ENCODE measurements at regions not wholly inside any gene's neighbourhood (a gene's known extent, or its start where the extent isn't known, plus 50 kb on each side); places are given as distances from the start of the nearest gene placed in this dataset.
"Not testable (repeated sequence)": the region's sequence is repeated elsewhere in the genome, so short reads cannot be mapped to it uniquely, and the experiment has no call there.

- H3K4me3 ChIP-seq: no peak overlapping the region
These were observed 972.9 kb upstream of the PCDH20 start for GRCh38 chr13:62388515-62388914.

GRCh38 chr13:62387647-62388046 is 972.0 kb upstream of the PCDH20 start:
- Histone ChIP-seq H3K36me3 (no peaks in the 10 kb centered on the region), H3K4me3 (no peak overlapping the region), H3K27ac (no peak overlapping the region), H3K27me3 (no peaks in the 10 kb centered on the region), H3K4me1 (no peaks in the 10 kb centered on the region), H3K9me3 (no peaks in the 10 kb centered on the region)
- TF ChIP-seq, protein P1, sequence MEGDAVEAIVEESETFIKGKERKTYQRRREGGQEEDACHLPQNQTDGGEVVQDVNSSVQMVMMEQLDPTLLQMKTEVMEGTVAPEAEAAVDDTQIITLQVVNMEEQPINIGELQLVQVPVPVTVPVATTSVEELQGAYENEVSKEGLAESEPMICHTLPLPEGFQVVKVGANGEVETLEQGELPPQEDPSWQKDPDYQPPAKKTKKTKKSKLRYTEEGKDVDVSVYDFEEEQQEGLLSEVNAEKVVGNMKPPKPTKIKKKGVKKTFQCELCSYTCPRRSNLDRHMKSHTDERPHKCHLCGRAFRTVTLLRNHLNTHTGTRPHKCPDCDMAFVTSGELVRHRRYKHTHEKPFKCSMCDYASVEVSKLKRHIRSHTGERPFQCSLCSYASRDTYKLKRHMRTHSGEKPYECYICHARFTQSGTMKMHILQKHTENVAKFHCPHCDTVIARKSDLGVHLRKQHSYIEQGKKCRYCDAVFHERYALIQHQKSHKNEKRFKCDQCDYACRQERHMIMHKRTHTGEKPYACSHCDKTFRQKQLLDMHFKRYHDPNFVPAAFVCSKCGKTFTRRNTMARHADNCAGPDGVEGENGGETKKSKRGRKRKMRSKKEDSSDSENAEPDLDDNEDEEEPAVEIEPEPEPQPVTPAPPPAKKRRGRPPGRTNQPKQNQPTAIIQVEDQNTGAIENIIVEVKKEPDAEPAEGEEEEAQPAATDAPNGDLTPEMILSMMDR (IDR thresholded peaks at IDR 0.05): no peak
- no peak for DNase-seq (ENCODE audit: low spot score)

More at GRCh38 chr13:62388515-62388914, 972.9 kb upstream of the PCDH20 start:
- no peaks in the 10 kb centered on the region for H3K4me1 ChIP-seq
- H3K9me3 ChIP-seq: no peaks in the 10 kb centered on the region
- TF ChIP-seq, protein P1 (IDR thresholded peaks at IDR 0.05): no peak
- no peak overlapping the region for H3K27ac ChIP-seq
- H3K36me3 ChIP-seq: no peaks in the 10 kb centered on the region
- H3K27me3 ChIP-seq: no peaks in the 10 kb centered on the region
- DNase-seq (ENCODE audit: low spot score): no peak

DNA sequence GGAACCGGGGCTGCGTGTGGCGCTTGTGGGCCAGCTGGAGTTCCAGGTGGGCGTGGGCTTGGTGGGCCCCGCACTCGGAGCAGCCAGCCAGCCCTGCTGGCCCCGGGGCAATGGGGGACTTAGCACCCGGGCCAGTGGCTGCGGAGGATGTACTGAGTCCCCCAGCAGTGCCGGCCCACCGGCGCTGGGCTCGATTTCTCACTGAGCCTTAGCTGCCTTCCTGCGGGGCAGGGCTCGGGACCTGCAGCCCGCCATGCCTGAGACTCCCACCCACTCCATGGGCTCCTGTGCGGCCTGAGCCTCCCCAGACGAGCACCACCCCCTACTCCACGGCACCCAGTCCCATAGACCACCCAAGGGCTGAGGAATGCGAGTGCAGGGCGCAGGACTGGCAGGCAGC is 963.6 kb upstream of the PCDH20 start:
- H3K36me3 ChIP-seq; H3K4me1 ChIP-seq; H3K27me3 ChIP-seq; H3K9me3 ChIP-seq; DNase-seq (ENCODE audit: low spot score); H3K4me3 ChIP-seq; H3K27ac ChIP-seq: not testable (repeated sequence)

- Histone ChIP-seq H3K36me3 (no peaks in the 10 kb centered on the region), H3K4me3 (no peak overlapping the region), H3K4me1 (no peaks in the 10 kb centered on the region), H3K9me3 (no peaks in the 10 kb centered on the region), H3K27ac (no peak overlapping the region), H3K27me3 (no peaks in the 10 kb centered on the region)
- no peak for DNase-seq (ENCODE audit: low spot score)
- TF ChIP-seq, protein P1 (IDR thresholded peaks at IDR 0.05): no peak
These were observed 962.2 kb upstream of the PCDH20 start for GRCh38 chr13:62377838-62378237.

DNA sequence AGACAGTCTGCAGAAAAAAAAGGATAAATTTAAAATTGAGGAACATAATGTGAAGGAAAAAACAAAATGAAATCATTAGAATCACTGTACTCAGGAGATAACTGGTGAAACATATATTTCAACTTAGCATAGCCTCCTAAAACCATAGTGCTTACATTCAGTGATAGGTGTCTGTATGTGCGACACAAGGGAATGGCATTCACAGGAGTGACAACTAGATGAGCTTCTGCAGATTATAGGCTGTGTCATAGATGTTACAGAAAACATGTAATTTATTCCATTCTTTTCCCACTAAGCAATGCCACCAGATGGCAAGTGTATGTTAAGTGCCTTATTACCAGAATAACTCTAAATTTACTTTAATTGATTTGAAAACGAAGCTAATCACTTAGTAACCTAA is 960.0 kb upstream of the PCDH20 start:
- no peak overlapping the region for H3K27ac ChIP-seq
- H3K4me3 ChIP-seq: no peak overlapping the region
- no peaks in the 10 kb centered on the region for H3K9me3 ChIP-seq
- no peak for DNase-seq (ENCODE audit: low spot score)
- TF ChIP-seq, protein P1 (IDR thresholded peaks at IDR 0.05): no peak
- H3K4me1 ChIP-seq: no peaks in the 10 kb centered on the region
- H3K36me3 ChIP-seq: no peaks in the 10 kb centered on the region
- no peaks in the 10 kb centered on the region for H3K27me3 ChIP-seq

DNA sequence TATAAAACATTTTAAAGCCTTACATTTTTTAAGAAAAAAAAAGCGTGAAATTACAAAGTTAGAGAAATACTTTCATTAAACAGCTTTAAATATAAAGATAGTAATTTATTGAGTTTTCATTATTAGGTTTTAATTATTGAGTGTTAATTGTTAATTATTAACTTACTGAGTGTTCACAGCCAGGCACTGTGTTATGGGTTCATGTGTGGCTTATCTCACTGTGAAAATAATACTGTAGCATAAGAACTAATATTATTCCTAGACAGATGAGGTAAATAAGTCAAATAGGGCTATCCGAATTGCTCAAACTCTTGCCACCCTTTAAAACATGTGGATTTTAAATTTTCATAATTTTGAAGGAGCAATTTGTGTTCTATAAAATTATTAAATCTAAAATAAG is 956.1 kb upstream of the PCDH20 start:
- no peaks in the 10 kb centered on the region for H3K36me3 ChIP-seq

GRCh38 chr13:62367971-62368370 is 952.3 kb upstream of the PCDH20 start:
- not testable (repeated sequence) for H3K27me3 ChIP-seq; H3K4me1 ChIP-seq; H3K27ac ChIP-seq; DNase-seq (ENCODE audit: low spot score); H3K9me3 ChIP-seq; H3K36me3 ChIP-seq; H3K4me3 ChIP-seq

More for the DNA sequence above, 956.1 kb upstream of the PCDH20 start:
- no peaks in the 10 kb centered on the region for H3K4me1 ChIP-seq
- TF ChIP-seq, protein P1 (IDR thresholded peaks at IDR 0.05): no peak
- H3K9me3 ChIP-seq: no peaks in the 10 kb centered on the region
- DNase-seq (ENCODE audit: low spot score): no peak
- H3K4me3 ChIP-seq: no peak overlapping the region
- H3K27me3 ChIP-seq: no peaks in the 10 kb centered on the region
- no peak overlapping the region for H3K27ac ChIP-seq
